HEK293T (cell line): ENCODE measurements at regions not wholly inside any gene's neighbourhood (a gene's known extent, or its start where the extent isn't known, plus 50 kb on each side); places are given as distances from the start of the nearest gene placed in this dataset.

Experiments used
- CTCF ChIA-PET: fragments of 350-600 bp; formaldehyde crosslinking; extraction: SDS; loops from one replicate; lab custom pipeline; 2021; ENCODE audit warnings: antibody characterized with exemption, inconsistent platforms; lab: Yijun Ruan, JAX
- POLR2A ChIA-PET: fragments of 350-600 bp; formaldehyde crosslinking; extraction: SDS; loops from one replicate; lab custom pipeline; 2020; ENCODE audit warnings: antibody characterized with exemption, inconsistent platforms; lab: Yijun Ruan, JAX
- DNase-seq: peaks from one replicate; pipeline ENCODE4 v3.0.0; 2012; ENCODE audit warnings: mixed read lengths; ENCODE audit errors: extremely low spot score
- ARNT ChIP-seq: fragments of 450-650 bp; IDR thresholded peaks from 2 replicates; pipeline ENCODE4 v1.6.1; 2017; ENCODE audit warnings: mild to moderate bottlenecking
- BHLHE40 ChIP-seq: fragments of 450-650 bp; IDR thresholded peaks from 2 replicates; pipeline ENCODE4 v1.6.1; 2016; ENCODE audit warnings: mild to moderate bottlenecking, moderate library complexity, borderline replicate concordance
- CTBP1 ChIP-seq: fragments of 450-650 bp; IDR thresholded peaks from 2 replicates; pipeline ENCODE4 v1.6.1; 2016; ENCODE audit warnings: borderline replicate concordance
- ELF4 ChIP-seq: fragments of 450-650 bp; IDR thresholded peaks from 2 replicates; pipeline ENCODE4 v1.6.1; 2017; ENCODE audit warnings: antibody characterized with exemption
- FOXA1 ChIP-seq: fragments of 450-650 bp; IDR thresholded peaks from 2 replicates; pipeline ENCODE4 v1.6.1; 2016; ENCODE audit warnings: mild to moderate bottlenecking
- FOXK2 ChIP-seq: fragments of 450-650 bp; IDR thresholded peaks from 2 replicates; pipeline ENCODE4 v1.6.1; 2016; ENCODE audit warnings: mild to moderate bottlenecking
- FOXM1 ChIP-seq: fragments of 450-650 bp; IDR thresholded peaks from 2 replicates; pipeline ENCODE4 v1.6.1; 2017; ENCODE audit warnings: mild to moderate bottlenecking, borderline replicate concordance
- HDGF ChIP-seq: fragments of 450-650 bp; IDR thresholded peaks from 2 replicates; pipeline ENCODE4 v1.6.1; 2017; ENCODE audit warnings: antibody characterized with exemption, borderline replicate concordance
- L3MBTL2 ChIP-seq: fragments of 450-650 bp; conservative IDR thresholded peaks from 2 replicates; pipeline ENCODE4 v1.6.1; 2016; ENCODE audit warnings: mild to moderate bottlenecking
- LEF1 ChIP-seq: fragments of 450-650 bp; IDR thresholded peaks from 2 replicates; pipeline ENCODE4 v1.6.1; 2017; ENCODE audit warnings: mild to moderate bottlenecking, borderline replicate concordance
- NFRKB ChIP-seq: fragments of 450-650 bp; IDR thresholded peaks from 2 replicates; pipeline ENCODE4 v1.6.1; 2016; ENCODE audit warnings: mild to moderate bottlenecking, moderate library complexity
- SP1 ChIP-seq: fragments of 450-650 bp; IDR thresholded peaks from 2 replicates; pipeline ENCODE4 v1.6.1; 2017
- SUZ12 ChIP-seq: fragments of 450-650 bp; IDR thresholded peaks from 2 replicates; pipeline ENCODE4 v1.6.1; 2016; ENCODE audit warnings: mild to moderate bottlenecking
- TARDBP ChIP-seq: fragments of 450-650 bp; IDR thresholded peaks from 2 replicates; pipeline ENCODE4 v1.6.1; 2016
- ZNF384 ChIP-seq: fragments of 450-650 bp; IDR thresholded peaks from 2 replicates; pipeline ENCODE4 v1.6.1; 2016
- TF ChIP-seq, protein P1 (sequence below): fragments of 450-650 bp; IDR thresholded peaks from 2 replicates; pipeline ENCODE4 v1.6.1; 2016

DNA sequence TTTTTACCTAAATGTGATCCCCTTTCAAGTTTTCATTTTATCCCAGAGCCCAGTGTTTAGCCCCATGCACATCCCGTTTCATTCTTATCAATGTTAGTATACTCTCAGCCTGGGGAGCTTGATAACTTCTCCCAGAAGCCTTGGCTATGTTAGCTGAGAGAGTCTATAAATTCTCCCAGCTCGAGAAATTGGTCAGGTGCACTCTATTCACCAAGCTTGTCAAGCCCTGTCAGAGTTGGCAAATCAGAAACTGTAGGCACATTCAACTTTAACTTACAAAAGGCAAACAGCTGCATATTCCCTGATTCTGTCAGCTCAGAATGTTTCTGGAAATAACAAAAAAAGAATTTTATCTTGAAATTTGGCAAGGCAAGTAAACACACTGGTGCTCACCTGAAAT, 62.2 kb upstream of the IMPG1 start:
- CTCF ChIA-PET: no interaction called here
- no peak for TF ChIP-seq TARDBP
- TF ChIP-seq SP1: no peak
- TF ChIP-seq, protein P1, sequence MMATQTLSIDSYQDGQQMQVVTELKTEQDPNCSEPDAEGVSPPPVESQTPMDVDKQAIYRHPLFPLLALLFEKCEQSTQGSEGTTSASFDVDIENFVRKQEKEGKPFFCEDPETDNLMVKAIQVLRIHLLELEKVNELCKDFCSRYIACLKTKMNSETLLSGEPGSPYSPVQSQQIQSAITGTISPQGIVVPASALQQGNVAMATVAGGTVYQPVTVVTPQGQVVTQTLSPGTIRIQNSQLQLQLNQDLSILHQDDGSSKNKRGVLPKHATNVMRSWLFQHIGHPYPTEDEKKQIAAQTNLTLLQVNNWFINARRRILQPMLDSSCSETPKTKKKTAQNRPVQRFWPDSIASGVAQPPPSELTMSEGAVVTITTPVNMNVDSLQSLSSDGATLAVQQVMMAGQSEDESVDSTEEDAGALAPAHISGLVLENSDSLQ: no peak
- no peak for TF ChIP-seq NFRKB
- TF ChIP-seq ZNF384: no peak
- no peak for TF ChIP-seq ARNT
- no peak for TF ChIP-seq FOXM1
- no peak for TF ChIP-seq L3MBTL2
- TF ChIP-seq FOXK2: no peak
- no peak for TF ChIP-seq ELF4
- no peak for TF ChIP-seq CTBP1
- no peak for TF ChIP-seq HDGF
- no peak for TF ChIP-seq SUZ12
- no peak for TF ChIP-seq FOXA1
- TF ChIP-seq LEF1: no peak
- POLR2A ChIA-PET: no interaction called here
- no peak for DNase-seq

GRCh38 chr6:76124018-76124417, 51.6 kb upstream of the IMPG1 start:
- TF ChIP-seq ELF4: no peak
- TF ChIP-seq L3MBTL2: no peak
- TF ChIP-seq LEF1: no peak
- no peak for TF ChIP-seq SUZ12
- no peak for TF ChIP-seq ARNT
- TF ChIP-seq FOXK2: no peak
- TF ChIP-seq SP1: no peak
- no peak for TF ChIP-seq CTBP1
- TF ChIP-seq NFRKB: no peak
- no peak for TF ChIP-seq BHLHE40
- no peak for TF ChIP-seq ZNF384
- TF ChIP-seq TARDBP: no peak
- TF ChIP-seq FOXM1: no peak
- DNase-seq: no peak
- ChIA-PET CTCF (no interaction called here), POLR2A (no interaction called here)
